ENCODE measurements at regions not wholly inside any gene's neighbourhood (a gene's known extent, or its start where the extent isn't known, plus 50 kb on each side); places are given as distances from the start of the nearest gene placed in this dataset.

DNA sequence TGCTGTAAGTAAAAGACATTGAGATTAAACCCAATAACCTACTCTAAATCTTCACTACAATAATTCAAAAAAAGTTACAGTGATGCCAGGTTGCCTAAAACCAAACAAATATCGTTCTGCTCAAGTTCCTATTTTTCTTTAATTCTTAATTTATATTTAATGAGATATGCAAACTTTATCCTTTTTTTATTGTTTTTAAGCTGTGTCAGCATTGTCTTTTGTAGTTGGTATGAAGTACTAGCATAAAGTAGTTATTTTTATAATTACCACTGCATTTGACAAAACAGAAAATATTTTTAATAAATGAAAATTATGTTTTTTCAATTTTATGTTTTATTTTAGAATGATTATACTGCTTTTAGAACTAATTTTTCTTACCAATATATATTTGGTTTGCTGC is 1431.1 kb upstream of the PCDH7 start:
- in situ Hi-C loops (cut with HindIII; ENCODE audit: low pct_unique_long_range_greater_than_20kb, low sequenced_read_pairs) = no loop called here

DNA sequence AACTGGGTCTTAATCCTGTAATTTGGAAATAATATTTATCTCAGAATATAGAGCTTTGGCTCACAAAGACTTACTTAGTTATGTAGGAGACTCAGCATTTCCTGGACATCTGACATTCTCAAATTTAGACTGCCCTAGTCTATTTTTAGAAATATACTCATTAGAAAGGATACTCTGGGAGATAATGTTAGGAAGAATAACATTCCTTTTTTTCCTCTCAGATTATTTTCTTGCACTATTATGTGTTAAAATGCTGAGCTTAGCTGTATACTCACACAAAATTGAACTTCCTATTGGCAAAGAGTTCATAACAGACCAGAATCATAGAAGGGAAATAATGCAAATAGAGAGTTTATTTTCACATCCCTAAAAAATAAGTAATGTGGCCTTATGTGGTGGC is 1424.9 kb upstream of the PCDH7 start:
- Histone ChIP-seq H3K27ac (ENCODE audit: low read length) (no peak overlapping the region), H3K9me3 (ENCODE audit: control insufficient read depth, insufficient read depth, low read depth, low read length) (no peaks in the 10 kb centered on the region), H3K4me1 (ENCODE audit: control insufficient read depth, insufficient read depth, low read length) (no peaks in the 10 kb centered on the region), H3K27me3 (ENCODE audit: control insufficient read depth, insufficient read depth, low read length) (no peaks in the 10 kb centered on the region), H3K36me3 (ENCODE audit: control insufficient read depth, insufficient read depth, low read length) (no peaks in the 10 kb centered on the region), H3K4me3 (ENCODE audit: low read depth in 2 of 2, low read length in 2 of 2) (no peak overlapping the region)
- TF ChIP-seq TCF7L2 (IDR thresholded peaks at IDR 0.05; ENCODE audit: low read depth, low read length) (no peak), POLR2AphosphoS5 (IDR thresholded peaks at IDR 0.05; ENCODE audit: low read depth, low read length) (no peak), SIN3A (IDR thresholded peaks at IDR 0.05; ENCODE audit: borderline replicate concordance, insufficient read depth, low read depth, low read length) (no peak)
- TF ChIP-seq, protein P1, sequence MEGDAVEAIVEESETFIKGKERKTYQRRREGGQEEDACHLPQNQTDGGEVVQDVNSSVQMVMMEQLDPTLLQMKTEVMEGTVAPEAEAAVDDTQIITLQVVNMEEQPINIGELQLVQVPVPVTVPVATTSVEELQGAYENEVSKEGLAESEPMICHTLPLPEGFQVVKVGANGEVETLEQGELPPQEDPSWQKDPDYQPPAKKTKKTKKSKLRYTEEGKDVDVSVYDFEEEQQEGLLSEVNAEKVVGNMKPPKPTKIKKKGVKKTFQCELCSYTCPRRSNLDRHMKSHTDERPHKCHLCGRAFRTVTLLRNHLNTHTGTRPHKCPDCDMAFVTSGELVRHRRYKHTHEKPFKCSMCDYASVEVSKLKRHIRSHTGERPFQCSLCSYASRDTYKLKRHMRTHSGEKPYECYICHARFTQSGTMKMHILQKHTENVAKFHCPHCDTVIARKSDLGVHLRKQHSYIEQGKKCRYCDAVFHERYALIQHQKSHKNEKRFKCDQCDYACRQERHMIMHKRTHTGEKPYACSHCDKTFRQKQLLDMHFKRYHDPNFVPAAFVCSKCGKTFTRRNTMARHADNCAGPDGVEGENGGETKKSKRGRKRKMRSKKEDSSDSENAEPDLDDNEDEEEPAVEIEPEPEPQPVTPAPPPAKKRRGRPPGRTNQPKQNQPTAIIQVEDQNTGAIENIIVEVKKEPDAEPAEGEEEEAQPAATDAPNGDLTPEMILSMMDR (IDR thresholded peaks at IDR 0.05) = no peak
- TF ChIP-seq, protein P2, sequence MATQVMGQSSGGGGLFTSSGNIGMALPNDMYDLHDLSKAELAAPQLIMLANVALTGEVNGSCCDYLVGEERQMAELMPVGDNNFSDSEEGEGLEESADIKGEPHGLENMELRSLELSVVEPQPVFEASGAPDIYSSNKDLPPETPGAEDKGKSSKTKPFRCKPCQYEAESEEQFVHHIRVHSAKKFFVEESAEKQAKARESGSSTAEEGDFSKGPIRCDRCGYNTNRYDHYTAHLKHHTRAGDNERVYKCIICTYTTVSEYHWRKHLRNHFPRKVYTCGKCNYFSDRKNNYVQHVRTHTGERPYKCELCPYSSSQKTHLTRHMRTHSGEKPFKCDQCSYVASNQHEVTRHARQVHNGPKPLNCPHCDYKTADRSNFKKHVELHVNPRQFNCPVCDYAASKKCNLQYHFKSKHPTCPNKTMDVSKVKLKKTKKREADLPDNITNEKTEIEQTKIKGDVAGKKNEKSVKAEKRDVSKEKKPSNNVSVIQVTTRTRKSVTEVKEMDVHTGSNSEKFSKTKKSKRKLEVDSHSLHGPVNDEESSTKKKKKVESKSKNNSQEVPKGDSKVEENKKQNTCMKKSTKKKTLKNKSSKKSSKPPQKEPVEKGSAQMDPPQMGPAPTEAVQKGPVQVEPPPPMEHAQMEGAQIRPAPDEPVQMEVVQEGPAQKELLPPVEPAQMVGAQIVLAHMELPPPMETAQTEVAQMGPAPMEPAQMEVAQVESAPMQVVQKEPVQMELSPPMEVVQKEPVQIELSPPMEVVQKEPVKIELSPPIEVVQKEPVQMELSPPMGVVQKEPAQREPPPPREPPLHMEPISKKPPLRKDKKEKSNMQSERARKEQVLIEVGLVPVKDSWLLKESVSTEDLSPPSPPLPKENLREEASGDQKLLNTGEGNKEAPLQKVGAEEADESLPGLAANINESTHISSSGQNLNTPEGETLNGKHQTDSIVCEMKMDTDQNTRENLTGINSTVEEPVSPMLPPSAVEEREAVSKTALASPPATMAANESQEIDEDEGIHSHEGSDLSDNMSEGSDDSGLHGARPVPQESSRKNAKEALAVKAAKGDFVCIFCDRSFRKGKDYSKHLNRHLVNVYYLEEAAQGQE (IDR thresholded peaks at IDR 0.05; ENCODE audit: insufficient read depth in 1 of 2, low read depth in 2 of 2, low read length in 1 of 2) = no peak
- CTCF ChIA-PET = interaction anchor here (0.6 kb wide), 1 partner anchor 18 kb away, joined by 3 read pairs; no protein-coding TSS in a partner anchor
- no TSS peak for BruUV-seq (replicated peaks)
- ATAC-seq = no peak
- in situ Hi-C loops (cut with HindIII; ENCODE audit: low pct_unique_long_range_greater_than_20kb, low sequenced_read_pairs) = no loop called here
- POLR2A ChIA-PET = no interaction called here
- DNase-seq (ENCODE audit: low read depth, low spot score) = no peak
- intact Hi-C loops (cut with micrococcal nuclease; ENCODE audit: unreplicated experiment) = no loop called here

More for the DNA sequence above, 1431.1 kb upstream of the PCDH7 start:
- ChIA-PET CTCF (no interaction called here), POLR2A (no interaction called here)
- Histone ChIP-seq H3K27ac (ENCODE audit: low read length) (no peak overlapping the region), H3K27me3 (ENCODE audit: control insufficient read depth, insufficient read depth, low read length) (no peaks in the 10 kb centered on the region), H3K4me3 (ENCODE audit: low read depth in 2 of 2, low read length in 2 of 2) (no peak overlapping the region), H3K4me1 (ENCODE audit: control insufficient read depth, insufficient read depth, low read length) (no peaks in the 10 kb centered on the region), H3K9me3 (ENCODE audit: control insufficient read depth, insufficient read depth, low read depth, low read length) (no peaks in the 10 kb centered on the region), H3K36me3 (ENCODE audit: control insufficient read depth, insufficient read depth, low read length) (no peaks in the 10 kb centered on the region)
- TF ChIP-seq TCF7L2 (IDR thresholded peaks at IDR 0.05; ENCODE audit: low read depth, low read length) (no peak), POLR2AphosphoS5 (IDR thresholded peaks at IDR 0.05; ENCODE audit: low read depth, low read length) (no peak), SIN3A (IDR thresholded peaks at IDR 0.05; ENCODE audit: borderline replicate concordance, insufficient read depth, low read depth, low read length) (no peak)
- TF ChIP-seq, protein P1 (IDR thresholded peaks at IDR 0.05) = no peak
- TF ChIP-seq, protein P2 (IDR thresholded peaks at IDR 0.05; ENCODE audit: insufficient read depth in 1 of 2, low read depth in 2 of 2, low read length in 1 of 2) = no peak
- no TSS peak for BruUV-seq (replicated peaks)
- ATAC-seq = no peak
- DNase-seq (ENCODE audit: low read depth, low spot score) = no peak
- intact Hi-C loops (cut with micrococcal nuclease; ENCODE audit: unreplicated experiment) = no loop called here

Measured in Panc1 (cell line).